Activated T-helper 1 cell treated with anti-CD3 and anti-CD28 coated beads, Interleukin-12 subunit alpha, Interleukin-12 subunit beta, Interleukin-2, Interleukin-4 antibody, amounts not matched to agents 30 ng/mL and 10 ng/mL and 1 ng/mL, durations not matched to agents 14 hours and 24 hours and 36 hours (primary cell): ENCODE measurements at regions not wholly inside any gene's neighbourhood (a gene's known extent, or its start where the extent isn't known, plus 50 kb on each side); places are given as distances from the start of the nearest gene placed in this dataset.

Experiments used
- DNase-seq: peaks from one replicate; pipeline ENCODE4 v3.0.0; 2021; ENCODE audit warnings: low spot score
- H3K27ac Mint-ChIP-seq: one replicate; pipeline ENCODE4 v1.8.0; 2021; ENCODE audit warnings: mild to moderate bottlenecking, mixed read lengths
- H3K27me3 Mint-ChIP-seq: one replicate; pipeline ENCODE4 v1.8.0; 2022; ENCODE audit warnings: mild to moderate bottlenecking, moderate library complexity, mixed read lengths; ENCODE audit not compliant: insufficient read depth
- H3K36me3 Mint-ChIP-seq: one replicate; pipeline ENCODE4 v1.8.0; 2021; ENCODE audit warnings: low read depth, mixed read lengths
- H3K4me1 Mint-ChIP-seq: one replicate; pipeline ENCODE4 v1.8.0; 2021; ENCODE audit warnings: low read depth, mixed read lengths
- H3K4me3 Mint-ChIP-seq: one replicate; pipeline ENCODE4 v1.8.0; 2021; ENCODE audit warnings: mild to moderate bottlenecking, moderate library complexity, mixed read lengths
- H3K9me3 Mint-ChIP-seq: one replicate; pipeline ENCODE4 v1.8.0; 2021; ENCODE audit warnings: mixed read lengths
- intact Hi-C: fragments of 100-400 bp; cut with micrococcal nuclease; formaldehyde crosslinking; loops from one replicate; pipeline ENCODE4 v1.15.1; 2024

DNA sequence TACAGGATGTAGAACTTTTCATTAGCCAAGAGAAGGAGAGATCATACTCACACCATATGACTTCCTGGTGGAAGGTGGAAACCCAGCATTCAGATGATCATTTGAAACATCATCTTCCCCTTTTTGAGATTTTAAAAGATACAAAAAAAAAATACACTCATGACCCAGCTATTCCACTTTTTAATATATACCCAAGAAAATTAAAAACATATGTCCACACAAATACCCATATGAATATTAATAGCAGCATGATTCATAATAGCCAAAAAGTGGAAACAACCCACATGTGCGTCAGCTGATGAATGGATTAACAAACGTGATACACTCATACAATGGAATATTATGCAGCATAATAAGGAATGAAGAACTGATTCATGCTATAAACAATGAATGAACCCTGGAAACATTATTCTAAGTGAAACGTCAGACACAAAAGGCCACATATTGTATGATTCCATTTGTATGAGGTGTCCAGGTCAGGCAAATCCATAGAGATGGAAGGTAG lies 130.0 kb upstream of the SGK1 start:
- no peaks in the 10 kb centered on the region for H3K36me3 Mint-ChIP-seq
- H3K27me3 Mint-ChIP-seq = no peaks in the 10 kb centered on the region
- intact Hi-C loops = no loop called here
- no peaks in the 10 kb centered on the region for H3K9me3 Mint-ChIP-seq
- no peak for DNase-seq
- no peak overlapping the region for H3K27ac Mint-ChIP-seq
- H3K4me3 Mint-ChIP-seq = no peak overlapping the region
- H3K4me1 Mint-ChIP-seq = peaks cover 40% of the 10 kb centered on the region

- H3K4me1 Mint-ChIP-seq = peaks cover 40% of the 10 kb centered on the region
- intact Hi-C loops = no loop called here
- no peaks in the 10 kb centered on the region for H3K27me3 Mint-ChIP-seq
- H3K27ac Mint-ChIP-seq = no peak overlapping the region
- no peaks in the 10 kb centered on the region for H3K9me3 Mint-ChIP-seq
- DNase-seq = no peak
- no peaks in the 10 kb centered on the region for H3K36me3 Mint-ChIP-seq
- H3K4me3 Mint-ChIP-seq = no peak overlapping the region
Measured at GRCh38 chr6:134447423-134447822, 129.5 kb upstream of the SGK1 start.

DNA sequence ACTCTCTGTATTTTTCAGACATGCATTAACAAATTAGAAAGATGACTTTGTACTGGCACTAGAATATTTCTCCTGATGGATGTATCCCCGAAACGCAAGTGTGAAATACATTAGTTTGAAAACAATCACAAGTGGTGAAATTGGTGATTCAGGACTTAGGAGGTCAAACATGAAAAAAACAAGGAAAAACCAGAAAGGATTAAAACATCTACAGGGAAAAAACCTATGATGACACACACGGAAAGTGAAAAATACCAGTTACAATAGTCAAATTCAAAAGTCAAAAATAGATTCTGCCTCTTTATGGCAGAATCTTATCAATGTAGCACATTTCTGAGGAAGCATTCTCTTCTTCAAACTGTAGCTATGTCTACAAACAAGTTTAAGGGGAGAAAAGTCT lies 129.0 kb upstream of the SGK1 start:
- H3K27me3 Mint-ChIP-seq = no peaks in the 10 kb centered on the region
- H3K4me3 Mint-ChIP-seq = no peak overlapping the region
- no peak overlapping the region for H3K27ac Mint-ChIP-seq
- H3K36me3 Mint-ChIP-seq = no peaks in the 10 kb centered on the region
- H3K9me3 Mint-ChIP-seq = no peaks in the 10 kb centered on the region
- intact Hi-C loops = no loop called here
- no peak for DNase-seq
- peaks cover 38% of the 10 kb centered on the region for H3K4me1 Mint-ChIP-seq

DNA sequence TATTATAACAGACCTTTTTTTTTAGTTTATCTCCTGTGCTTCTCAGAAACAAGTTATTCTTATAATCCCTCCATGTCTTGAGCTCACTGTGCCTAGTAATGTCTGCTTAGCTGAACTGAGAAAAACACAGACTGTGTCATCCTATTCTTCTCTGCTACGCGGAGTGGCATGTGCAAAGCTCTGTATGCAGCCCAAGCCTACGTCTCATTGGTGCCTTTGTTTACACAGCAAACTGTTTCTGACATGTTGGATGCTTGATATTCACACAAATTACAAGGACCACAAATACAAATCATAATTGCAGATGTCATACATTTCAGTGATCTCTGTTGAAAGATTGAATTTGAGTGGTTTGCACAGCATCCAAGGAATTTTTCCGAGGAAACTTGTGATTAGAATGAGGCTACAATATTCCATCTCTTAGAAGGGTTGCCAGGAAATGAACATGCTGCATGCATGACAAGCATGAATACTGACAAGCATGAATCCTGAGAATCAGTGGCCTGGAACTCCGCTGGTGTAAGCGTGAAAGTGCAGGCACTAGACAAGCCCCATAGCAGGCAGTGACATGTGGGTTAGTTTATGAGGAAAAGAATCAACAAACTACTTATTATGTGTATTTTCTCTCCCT lies 128.4 kb upstream of the SGK1 start:
- Mint-ChIP-seq H3K27me3 (no peaks in the 10 kb centered on the region), H3K36me3 (peaks cover 1% of the 10 kb centered on the region), H3K27ac (no peak overlapping the region), H3K4me1 (peaks cover 32% of the 10 kb centered on the region), H3K9me3 (no peaks in the 10 kb centered on the region), H3K4me3 (no peak overlapping the region)
- intact Hi-C loops = no loop called here
- no peak for DNase-seq

GRCh38 chr6:134443009-134443408 lies 125.1 kb upstream of the SGK1 start:
- H3K4me1 Mint-ChIP-seq = peaks cover 15% of the 10 kb centered on the region
- no peak overlapping the region for H3K27ac Mint-ChIP-seq
- DNase-seq = no peak
- H3K4me3 Mint-ChIP-seq = no peak overlapping the region
- H3K36me3 Mint-ChIP-seq = peaks cover 1% of the 10 kb centered on the region
- H3K9me3 Mint-ChIP-seq = no peaks in the 10 kb centered on the region
- intact Hi-C loops = no loop called here
- H3K27me3 Mint-ChIP-seq = no peaks in the 10 kb centered on the region

DNA sequence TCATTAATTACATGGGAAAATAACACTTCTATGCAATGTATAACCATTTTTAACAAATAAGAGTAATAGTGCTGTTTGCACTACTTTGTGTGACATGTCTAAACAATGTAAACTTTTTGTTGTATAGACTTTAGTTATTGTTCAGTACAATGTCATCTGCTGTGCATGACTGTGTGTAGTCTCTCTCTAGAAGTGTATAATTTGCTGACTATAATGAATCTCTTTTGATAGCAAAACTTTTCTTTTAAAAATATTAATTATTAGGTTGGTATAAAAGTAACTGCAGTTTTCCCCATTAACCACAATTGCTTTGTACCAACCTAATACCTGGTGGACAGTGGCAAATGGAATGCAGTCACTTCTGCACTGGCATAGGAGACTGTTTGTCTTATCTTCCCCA lies 124.2 kb upstream of the SGK1 start:
- H3K9me3 Mint-ChIP-seq = no peaks in the 10 kb centered on the region

DNA sequence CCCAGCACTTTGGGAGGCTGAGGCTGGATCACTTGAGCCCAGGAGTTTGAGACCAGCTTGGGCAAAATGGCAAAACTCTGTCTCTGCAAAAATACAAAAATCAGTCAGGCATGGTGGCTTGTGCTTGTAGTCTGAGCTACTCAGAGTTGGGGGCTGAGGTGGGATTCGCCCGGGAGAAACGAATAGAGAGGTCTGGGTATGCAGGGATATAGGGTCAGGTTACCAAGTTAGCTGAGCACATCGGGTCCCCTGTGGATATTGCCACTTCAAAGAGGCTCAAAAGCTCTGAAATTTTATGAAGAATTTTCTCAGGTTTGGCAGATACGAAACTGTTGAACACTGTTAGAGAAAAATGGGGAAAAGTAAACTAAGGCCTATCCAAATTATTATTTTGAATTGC lies 120.9 kb upstream of the SGK1 start:
- Mint-ChIP-seq H3K4me1 (peaks cover 41% of the 10 kb centered on the region), H3K9me3 (no peaks in the 10 kb centered on the region), H3K27ac (no peak overlapping the region), H3K27me3 (no peaks in the 10 kb centered on the region), H3K4me3 (no peak overlapping the region), H3K36me3 (peaks cover 3% of the 10 kb centered on the region)
- no peak for DNase-seq
- intact Hi-C loops = loop anchor here (5.0 to 10.0 kb wide), 3 partner anchors 88 to 1058 kb away; partner anchors contain the start of genes AHI1 and TBPL1

More for the DNA sequence above, 124.2 kb upstream of the SGK1 start:
- Mint-ChIP-seq H3K27ac (no peak overlapping the region), H3K4me1 (peaks cover 17% of the 10 kb centered on the region), H3K4me3 (no peak overlapping the region), H3K36me3 (peaks cover 3% of the 10 kb centered on the region), H3K27me3 (no peaks in the 10 kb centered on the region)
- intact Hi-C loops = no loop called here
- no peak for DNase-seq

- DNase-seq = peak; percentile 16
- peaks cover 41% of the 10 kb centered on the region for H3K4me1 Mint-ChIP-seq
- H3K9me3 Mint-ChIP-seq = no peaks in the 10 kb centered on the region
- H3K36me3 Mint-ChIP-seq = peaks cover 3% of the 10 kb centered on the region
- H3K4me3 Mint-ChIP-seq = peak overlapping the region; percentile 63
- intact Hi-C loops = loop anchor here (1.0 to 10.0 kb wide), 10 partner anchors 39 to 1060 kb away; partner anchors contain the start of genes AHI1, MYB and TBPL1
- peak overlapping the region; percentile 99 for H3K27ac Mint-ChIP-seq
- no peaks in the 10 kb centered on the region for H3K27me3 Mint-ChIP-seq
Measured at GRCh38 chr6:134437376-134437775, 119.5 kb upstream of the SGK1 start.

- no peaks in the 10 kb centered on the region for H3K9me3 Mint-ChIP-seq
Measured at GRCh38 chr6:134436950-134437349, 119.0 kb upstream of the SGK1 start.

DNA sequence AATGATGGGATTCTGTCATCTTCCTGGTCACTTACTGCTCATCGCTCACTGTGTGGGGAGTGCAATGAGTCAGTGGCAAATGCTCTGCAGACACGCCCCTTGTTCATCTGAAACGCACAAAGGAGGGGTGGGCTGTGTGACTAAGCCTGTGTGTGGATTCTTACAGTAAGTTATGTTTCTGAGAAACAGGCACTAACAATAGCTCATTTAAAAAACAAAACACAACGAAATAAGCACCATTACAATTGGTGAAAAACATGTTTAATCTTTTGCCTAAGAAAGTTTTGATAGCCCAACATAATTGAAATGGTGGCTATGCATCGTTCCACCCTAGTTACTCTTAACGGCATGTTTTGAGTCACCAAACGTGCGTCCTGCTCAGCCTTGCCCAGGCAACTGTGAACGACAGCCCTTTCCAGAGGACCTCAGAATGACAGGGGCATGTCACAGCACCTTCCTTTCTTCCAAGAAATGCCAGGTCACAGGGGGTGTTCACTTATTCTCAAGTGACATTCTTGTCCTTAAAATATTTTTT lies 118.4 kb upstream of the SGK1 start:
- Mint-ChIP-seq H3K4me1 (peaks cover 41% of the 10 kb centered on the region), H3K9me3 (no peaks in the 10 kb centered on the region), H3K4me3 (peak overlapping the region; percentile 55), H3K36me3 (peaks cover 2% of the 10 kb centered on the region), H3K27me3 (no peaks in the 10 kb centered on the region), H3K27ac (peak overlapping the region; percentile 99)
- intact Hi-C loops = loop anchor here (1.0 to 10.0 kb wide), 16 partner anchors 12 to 1061 kb away; partner anchors contain the start of genes AHI1, MYB and TBPL1
- peak; percentile 74 for DNase-seq

More at GRCh38 chr6:134436950-134437349, 119.0 kb upstream of the SGK1 start:
- peak overlapping the region; percentile 63 for H3K4me3 Mint-ChIP-seq
- no peak for DNase-seq
- intact Hi-C loops = loop anchor here (1.0 to 10.0 kb wide), 18 partner anchors 13 to 1060 kb away; partner anchors contain the start of genes AHI1, MYB and TBPL1
- H3K4me1 Mint-ChIP-seq = peaks cover 41% of the 10 kb centered on the region
- H3K36me3 Mint-ChIP-seq = peaks cover 3% of the 10 kb centered on the region
- H3K27ac Mint-ChIP-seq = peak overlapping the region; percentile 99
- H3K27me3 Mint-ChIP-seq = no peaks in the 10 kb centered on the region

- H3K27ac Mint-ChIP-seq = peak overlapping the region; percentile 99
- peak overlapping the region; percentile 55 for H3K4me3 Mint-ChIP-seq
- peaks cover 2% of the 10 kb centered on the region for H3K36me3 Mint-ChIP-seq
- no peaks in the 10 kb centered on the region for H3K27me3 Mint-ChIP-seq
- no peaks in the 10 kb centered on the region for H3K9me3 Mint-ChIP-seq
- intact Hi-C loops = loop anchor here (1.0 to 10.0 kb wide), 16 partner anchors 12 to 1061 kb away; partner anchors contain the start of genes AHI1, MYB and TBPL1
- DNase-seq = no peak
- peaks cover 41% of the 10 kb centered on the region for H3K4me1 Mint-ChIP-seq
Measured at GRCh38 chr6:134435814-134436280, 117.9 kb upstream of the SGK1 start.

- intact Hi-C loops = loop anchor here (10.0 kb wide), 1 partner anchor 479 kb away; the partner anchor contains the start of gene TBPL1
- no peak for DNase-seq
- peaks cover 2% of the 10 kb centered on the region for H3K36me3 Mint-ChIP-seq
- H3K9me3 Mint-ChIP-seq = no peaks in the 10 kb centered on the region
- H3K4me1 Mint-ChIP-seq = peaks cover 41% of the 10 kb centered on the region
- no peak overlapping the region for H3K27ac Mint-ChIP-seq
- no peaks in the 10 kb centered on the region for H3K27me3 Mint-ChIP-seq
- H3K4me3 Mint-ChIP-seq = no peak overlapping the region
Measured at GRCh38 chr6:134434019-134434942, 116.4 kb upstream of the SGK1 start.
